ENCODE measurements at regions not wholly inside any gene's neighbourhood (a gene's known extent, or its start where the extent isn't known, plus 50 kb on each side); places are given as distances from the start of the nearest gene placed in this dataset.

DNA sequence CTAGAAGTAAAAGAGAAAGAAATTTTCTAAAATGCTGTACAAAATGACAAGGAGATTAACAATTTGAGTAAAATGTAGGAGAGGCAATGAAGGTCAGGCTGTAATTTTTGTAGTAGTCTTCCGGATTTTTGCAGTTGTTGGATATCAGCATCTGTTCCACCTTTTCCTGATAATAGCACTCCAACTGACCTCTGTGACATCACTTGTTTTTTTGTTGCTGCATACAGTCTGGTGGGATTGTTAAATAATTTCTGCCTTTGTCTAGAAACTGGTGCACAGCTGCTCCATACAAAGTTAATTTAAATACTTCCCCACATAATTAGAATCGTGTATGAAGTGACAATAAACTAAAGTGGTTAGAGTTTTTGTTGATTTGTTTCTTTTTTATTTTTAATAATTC, 731.4 kb downstream of the PLOD2 start:
- WGBS, 2 experiments (ENCODE audit: insufficient coverage in 1 of 2, insufficient read length in 1 of 2): 93% methylated on average over 2 of the region's 2 CpGs; no CpG with 5 or more reads in 1 of the 2 experiments
- Mint-ChIP-seq H3K9me3 (no peaks in the 10 kb centered on the region), H3K4me3 (no peak overlapping the region), H3K36me3 (ENCODE audit: low read depth) (no peaks in the 10 kb centered on the region), H3K27ac (no peak overlapping the region), H3K27me3 (ENCODE audit: insufficient read depth) (no peaks in the 10 kb centered on the region), H3K4me1 (no peaks in the 10 kb centered on the region)
- Histone ChIP-seq H3K36me3 (ENCODE audit: control insufficient read depth, insufficient read depth, low read length) (no peaks in the 10 kb centered on the region), H3K4me3 (ENCODE audit: low read length) (no peak overlapping the region), H3K4me1 (ENCODE audit: control insufficient read depth, insufficient read depth, low read length) (no peaks in the 10 kb centered on the region), H3K9ac (ENCODE audit: extremely low read depth, low read length, poor library complexity, severe bottlenecking) (no peak overlapping the region), H3K27ac (ENCODE audit: low read depth, low read length) (no peak overlapping the region), H3K9me3 (ENCODE audit: control insufficient read depth, low read length) (no peaks in the 10 kb centered on the region), H3K27me3 (ENCODE audit: control insufficient read depth, insufficient read depth, low read length, poor library complexity, severe bottlenecking) (no peaks in the 10 kb centered on the region)
- TF ChIP-seq, protein P1, sequence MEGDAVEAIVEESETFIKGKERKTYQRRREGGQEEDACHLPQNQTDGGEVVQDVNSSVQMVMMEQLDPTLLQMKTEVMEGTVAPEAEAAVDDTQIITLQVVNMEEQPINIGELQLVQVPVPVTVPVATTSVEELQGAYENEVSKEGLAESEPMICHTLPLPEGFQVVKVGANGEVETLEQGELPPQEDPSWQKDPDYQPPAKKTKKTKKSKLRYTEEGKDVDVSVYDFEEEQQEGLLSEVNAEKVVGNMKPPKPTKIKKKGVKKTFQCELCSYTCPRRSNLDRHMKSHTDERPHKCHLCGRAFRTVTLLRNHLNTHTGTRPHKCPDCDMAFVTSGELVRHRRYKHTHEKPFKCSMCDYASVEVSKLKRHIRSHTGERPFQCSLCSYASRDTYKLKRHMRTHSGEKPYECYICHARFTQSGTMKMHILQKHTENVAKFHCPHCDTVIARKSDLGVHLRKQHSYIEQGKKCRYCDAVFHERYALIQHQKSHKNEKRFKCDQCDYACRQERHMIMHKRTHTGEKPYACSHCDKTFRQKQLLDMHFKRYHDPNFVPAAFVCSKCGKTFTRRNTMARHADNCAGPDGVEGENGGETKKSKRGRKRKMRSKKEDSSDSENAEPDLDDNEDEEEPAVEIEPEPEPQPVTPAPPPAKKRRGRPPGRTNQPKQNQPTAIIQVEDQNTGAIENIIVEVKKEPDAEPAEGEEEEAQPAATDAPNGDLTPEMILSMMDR (conservative IDR thresholded peaks at IDR 0.05): no peak
- DNase-seq: no peak

DNA sequence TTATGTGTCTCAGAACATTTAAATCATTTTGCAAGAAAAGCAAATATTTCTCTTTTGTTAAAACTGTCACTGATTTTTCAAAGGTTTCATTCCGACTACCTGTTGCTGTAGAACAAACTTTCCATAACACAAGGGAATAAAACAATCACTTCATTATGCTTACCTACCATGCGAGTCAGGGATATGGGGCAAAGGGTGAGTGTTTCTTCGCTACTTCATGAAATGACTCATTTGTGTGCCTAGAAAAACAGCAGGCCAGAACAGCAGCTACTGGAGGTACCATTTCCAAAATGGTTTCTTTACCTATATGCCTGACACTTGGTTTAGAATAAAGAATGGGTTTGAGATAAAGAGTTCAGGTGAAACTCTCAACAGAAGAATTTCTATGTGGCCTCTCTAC, 712.5 kb downstream of the PLOD2 start:
- 92% methylated on average over 3 of the region's 3 CpGs; no CpG with 5 or more reads in 1 of the 2 experiments for WGBS, 2 experiments (ENCODE audit: insufficient coverage in 1 of 2, insufficient read length in 1 of 2)
- TF ChIP-seq, protein P1 (conservative IDR thresholded peaks at IDR 0.05): no peak
- Histone ChIP-seq H3K9me3 (ENCODE audit: control insufficient read depth, low read length) (no peaks in the 10 kb centered on the region), H3K27ac (ENCODE audit: low read depth, low read length) (no peak overlapping the region), H3K27me3 (ENCODE audit: control insufficient read depth, insufficient read depth, low read length, poor library complexity, severe bottlenecking) (no peaks in the 10 kb centered on the region), H3K4me1 (ENCODE audit: control insufficient read depth, insufficient read depth, low read length) (no peaks in the 10 kb centered on the region), H3K36me3 (ENCODE audit: control insufficient read depth, insufficient read depth, low read length) (no peaks in the 10 kb centered on the region), H3K4me3 (ENCODE audit: low read length) (no peak overlapping the region), H3K9ac (ENCODE audit: extremely low read depth, low read length, poor library complexity, severe bottlenecking) (no peak overlapping the region)
- H3K27ac Mint-ChIP-seq: no peak overlapping the region
- no peaks in the 10 kb centered on the region for H3K9me3 Mint-ChIP-seq
- DNase-seq: no peak
- no peak overlapping the region for H3K4me3 Mint-ChIP-seq
- no peaks in the 10 kb centered on the region for H3K36me3 Mint-ChIP-seq (ENCODE audit: low read depth)
- no peaks in the 10 kb centered on the region for H3K27me3 Mint-ChIP-seq (ENCODE audit: insufficient read depth)
- peaks cover 2% of the 10 kb centered on the region for H3K4me1 Mint-ChIP-seq

DNA sequence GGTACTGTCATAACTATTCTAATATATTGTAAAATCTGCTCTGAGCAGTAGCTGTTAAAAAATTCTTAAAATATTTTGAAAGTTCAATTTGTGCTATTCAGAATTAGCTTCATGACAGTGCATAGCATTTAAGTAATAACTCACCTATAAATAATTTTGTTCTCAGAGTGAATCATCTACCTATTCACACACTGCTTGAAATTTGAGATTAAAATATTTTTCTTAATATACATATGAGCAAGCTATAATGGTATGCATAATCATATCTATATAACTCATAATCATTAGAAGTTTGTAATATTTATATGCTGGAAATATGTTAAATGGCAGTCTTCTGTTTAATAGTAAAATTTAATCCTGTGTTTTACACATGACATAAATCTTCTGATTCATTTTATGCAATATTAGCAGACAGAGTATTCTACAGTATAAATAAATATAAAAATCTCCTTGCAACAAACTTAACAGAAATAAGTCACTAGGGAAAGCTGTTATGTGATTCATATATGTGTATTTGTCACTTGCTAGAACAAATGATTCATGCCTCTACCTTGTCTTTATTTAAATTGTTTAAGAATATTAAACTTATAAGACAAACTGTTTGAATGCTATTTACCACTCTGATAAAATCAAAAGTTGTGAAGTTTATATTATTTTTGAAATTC, 710.8 kb downstream of the PLOD2 start:
- no peaks in the 10 kb centered on the region for H3K36me3 Mint-ChIP-seq (ENCODE audit: low read depth)
- H3K4me3 ChIP-seq (ENCODE audit: low read length): no peak overlapping the region
- no peak overlapping the region for H3K4me3 Mint-ChIP-seq

More for the DNA sequence above, 710.8 kb downstream of the PLOD2 start:
- no peaks in the 10 kb centered on the region for H3K4me1 ChIP-seq (ENCODE audit: control insufficient read depth, insufficient read depth, low read length)
- H3K36me3 ChIP-seq (ENCODE audit: control insufficient read depth, insufficient read depth, low read length): no peaks in the 10 kb centered on the region
- TF ChIP-seq, protein P1 (conservative IDR thresholded peaks at IDR 0.05): no peak
- DNase-seq: no peak
- Mint-ChIP-seq H3K9me3 (no peaks in the 10 kb centered on the region), H3K27ac (no peak overlapping the region), H3K27me3 (ENCODE audit: insufficient read depth) (no peaks in the 10 kb centered on the region), H3K4me1 (no peaks in the 10 kb centered on the region)
- H3K27me3 ChIP-seq (ENCODE audit: control insufficient read depth, insufficient read depth, low read length, poor library complexity, severe bottlenecking): no peaks in the 10 kb centered on the region
- H3K9ac ChIP-seq (ENCODE audit: extremely low read depth, low read length, poor library complexity, severe bottlenecking): no peak overlapping the region
- no peaks in the 10 kb centered on the region for H3K9me3 ChIP-seq (ENCODE audit: control insufficient read depth, low read length)
- no peak overlapping the region for H3K27ac ChIP-seq (ENCODE audit: low read depth, low read length)
